HG03175 (cell line): ENCODE measurements at regions not wholly inside any gene's neighbourhood (a gene's known extent, or its start where the extent isn't known, plus 50 kb on each side); places are given as distances from the start of the nearest gene placed in this dataset.

ENCODE experiments used
- ATAC-seq: cut with Tn5 transposase; IDR thresholded peaks from one replicate; pipeline ENCODE4 v1.9.1; 2021; ENCODE audit warnings: mild to moderate bottlenecking, moderate library complexity; ENCODE audit not compliant: unreplicated experiment

DNA sequence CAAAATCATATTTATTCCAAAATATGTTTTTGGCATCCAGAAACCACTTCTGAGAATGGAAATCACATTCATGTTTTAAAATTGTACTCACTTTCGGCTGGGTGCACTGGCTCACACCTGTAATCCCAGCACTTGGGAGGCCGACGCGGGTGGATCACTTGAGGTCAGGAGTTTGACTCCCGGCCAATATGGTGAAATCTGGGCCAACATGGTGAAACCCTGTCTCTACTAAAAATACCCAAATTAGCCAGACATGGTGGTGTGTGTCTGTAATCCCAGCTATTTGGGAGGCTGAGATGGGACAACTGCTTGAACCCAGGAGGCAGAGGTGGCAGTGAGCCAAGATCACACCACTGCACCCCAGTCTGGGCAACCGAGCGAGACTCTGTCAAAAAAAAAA lies 580.7 kb downstream of the MAFB start:
- no peak for ATAC-seq

DNA sequence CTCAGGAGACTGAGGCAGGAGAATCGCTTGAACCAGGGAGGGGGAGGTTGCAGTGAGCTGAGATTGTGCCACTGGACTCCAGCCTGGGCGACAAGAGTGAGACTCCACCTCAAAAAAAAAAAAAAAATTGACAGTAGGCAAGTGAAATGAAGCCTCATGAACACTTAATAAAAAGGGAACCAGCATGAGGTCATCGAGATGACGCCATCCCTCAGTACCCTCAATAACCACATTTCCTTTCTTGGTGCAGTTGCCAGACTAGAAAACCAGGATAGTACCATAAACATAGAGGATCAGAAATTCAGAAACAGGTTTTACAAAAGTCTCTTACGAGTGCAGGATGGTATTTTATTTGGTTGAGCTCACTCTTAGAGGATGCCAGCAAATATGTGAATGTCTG lies 584.1 kb downstream of the MAFB start:
- no peak for ATAC-seq

DNA sequence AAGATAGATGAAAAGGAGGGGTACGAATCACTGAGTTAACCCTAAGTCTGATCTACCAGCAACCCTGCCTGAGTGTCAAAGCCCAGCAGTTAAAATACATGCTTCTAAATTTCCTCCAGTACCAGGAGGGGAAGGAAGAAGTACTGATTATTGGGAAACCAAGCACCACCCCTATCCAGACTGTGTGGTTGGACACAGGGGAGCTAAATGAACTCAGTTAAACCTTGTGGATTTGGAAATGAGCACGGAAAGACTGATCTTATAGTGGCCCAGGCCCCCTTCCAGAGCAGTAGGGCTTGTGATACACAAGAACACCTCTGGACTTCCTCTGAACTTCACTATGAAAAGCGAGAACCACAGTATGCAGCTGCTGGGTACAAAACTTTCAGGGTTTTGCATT lies 585.6 kb downstream of the MAFB start:
- ATAC-seq: no peak

DNA sequence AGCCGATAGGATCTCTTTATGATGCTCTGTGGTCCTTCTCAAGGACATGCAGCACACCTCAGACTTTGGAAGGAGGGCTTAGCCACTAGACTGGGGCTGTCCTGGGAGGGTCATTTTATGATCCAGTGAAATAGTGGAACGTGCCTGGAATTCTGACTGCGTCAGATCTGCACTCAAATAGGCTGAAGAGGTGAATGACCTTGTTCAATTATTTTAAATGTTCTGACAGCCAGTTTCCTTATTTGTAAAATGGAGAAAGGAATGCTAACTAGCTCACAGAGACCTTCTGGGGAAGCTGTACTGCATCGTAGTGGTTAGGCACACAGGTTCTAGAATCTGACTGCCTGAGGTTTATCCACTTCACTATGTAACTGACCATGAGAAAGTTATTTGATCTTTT lies 587.5 kb downstream of the MAFB start:
- no peak for ATAC-seq

DNA sequence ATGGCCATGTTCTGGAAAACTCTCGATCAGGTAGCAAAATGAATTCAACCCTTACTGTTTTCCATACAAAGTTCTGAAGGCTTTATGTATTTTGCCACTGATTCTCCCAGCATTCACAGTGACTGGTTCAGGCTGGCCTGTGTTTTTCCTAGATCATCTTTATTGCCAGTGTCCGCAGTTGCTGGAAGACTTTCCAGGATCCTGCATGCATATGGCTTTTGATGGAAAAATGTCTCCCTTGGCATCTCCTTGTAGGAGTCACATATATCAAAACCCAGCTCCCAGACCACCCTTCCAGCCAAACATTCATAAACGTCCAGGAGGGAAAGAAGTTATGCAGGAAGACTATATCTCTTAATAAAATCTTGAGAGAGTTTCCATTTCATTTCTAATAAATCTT lies 588.8 kb downstream of the MAFB start:
- ATAC-seq: no peak

DNA sequence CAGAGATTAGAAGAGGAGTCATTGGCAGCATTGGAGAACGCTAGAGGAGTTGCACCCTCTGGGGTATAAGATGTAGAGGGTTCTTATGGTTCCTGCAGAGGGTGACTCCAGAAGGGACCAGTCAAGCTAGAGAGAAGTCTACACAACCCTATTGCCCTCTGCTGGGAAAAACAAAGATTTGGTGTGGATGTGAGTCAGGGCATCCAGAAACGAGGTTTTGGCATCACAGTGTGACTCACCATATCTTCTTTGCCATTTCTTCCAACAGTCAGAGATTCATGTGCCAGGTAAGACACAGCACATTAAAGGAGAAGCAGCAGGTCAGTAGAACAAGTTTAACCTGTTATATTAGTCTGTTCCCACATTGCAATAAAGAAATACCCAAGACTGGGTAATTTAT lies 598.8 kb downstream of the MAFB start:
- no peak for ATAC-seq

DNA sequence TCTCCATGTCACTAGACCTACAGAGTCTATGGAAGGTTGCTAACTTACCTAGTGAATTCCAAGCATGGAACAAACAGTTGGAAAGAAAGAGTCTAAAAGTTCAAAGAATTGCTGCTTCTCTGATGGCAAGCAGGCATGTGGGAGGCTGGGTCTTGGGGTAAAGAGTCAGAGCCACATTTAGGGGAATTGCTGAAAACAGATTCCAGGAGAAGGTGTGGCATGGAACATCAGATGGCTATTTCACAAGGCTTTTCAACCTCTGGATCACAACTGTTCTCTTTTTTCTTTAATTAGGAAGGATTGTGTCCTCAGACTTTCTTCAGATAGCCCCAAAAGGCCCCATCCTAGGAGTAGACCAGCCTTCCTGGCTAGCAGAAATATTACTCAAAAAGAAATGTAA lies 601.5 kb downstream of the MAFB start:
- no peak for ATAC-seq

DNA sequence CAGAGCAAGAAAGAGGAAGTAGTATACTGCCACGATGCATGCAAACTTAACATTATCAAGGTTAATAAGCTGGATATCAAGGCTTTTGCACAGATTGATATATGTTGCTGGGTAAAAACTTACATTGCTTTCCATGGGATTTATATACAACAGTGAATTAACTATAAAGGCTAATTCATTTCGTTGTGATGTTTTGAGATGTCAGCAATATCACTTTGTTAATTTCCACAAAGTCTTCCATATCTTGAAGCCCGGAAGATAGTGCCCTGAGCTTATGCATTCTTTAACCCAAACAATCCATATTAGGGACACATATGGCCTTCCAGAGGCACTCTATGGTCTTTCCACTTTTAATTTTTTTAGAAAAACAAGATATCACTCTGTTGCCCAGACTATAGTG lies 603.5 kb downstream of the MAFB start:
- no peak for ATAC-seq

DNA sequence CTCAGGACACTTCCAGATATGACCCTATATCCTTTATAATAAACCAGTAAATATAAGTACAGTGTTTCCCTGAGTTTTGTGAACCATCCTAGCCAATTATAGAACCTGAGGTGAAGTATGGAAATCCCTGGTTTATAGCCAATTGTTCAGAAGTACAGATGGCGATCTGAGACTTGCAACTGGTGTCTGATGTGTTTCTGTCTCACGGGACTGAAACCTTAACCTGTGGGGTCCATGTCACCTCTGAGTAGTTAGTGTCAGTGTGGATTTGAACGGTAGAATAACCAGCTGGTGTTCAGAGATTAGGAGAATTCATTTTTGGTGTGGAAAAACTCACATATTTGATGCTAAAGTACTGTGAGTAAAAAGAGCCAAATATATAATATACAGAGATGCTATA lies 606.6 kb downstream of the MAFB start:
- no peak for ATAC-seq

DNA sequence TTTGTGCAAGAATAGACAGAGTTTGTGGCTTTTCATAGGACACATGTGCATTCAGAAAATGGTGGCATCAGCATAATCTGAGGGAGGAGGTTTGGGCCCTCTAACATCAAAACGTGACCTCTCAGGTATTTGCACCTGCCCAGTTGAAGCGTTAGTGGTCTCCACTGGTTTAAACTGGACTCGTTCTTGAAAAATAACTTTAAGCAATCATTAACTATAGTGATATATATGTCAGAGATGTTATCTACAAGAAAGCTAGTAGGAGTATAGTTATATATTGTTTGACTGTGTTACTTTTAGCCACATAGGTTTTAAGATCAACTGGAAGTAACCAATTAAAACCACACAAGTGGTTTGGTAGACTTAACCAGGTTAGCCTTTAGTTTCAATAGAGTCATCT lies 607.4 kb downstream of the MAFB start:
- ATAC-seq: no peak

DNA sequence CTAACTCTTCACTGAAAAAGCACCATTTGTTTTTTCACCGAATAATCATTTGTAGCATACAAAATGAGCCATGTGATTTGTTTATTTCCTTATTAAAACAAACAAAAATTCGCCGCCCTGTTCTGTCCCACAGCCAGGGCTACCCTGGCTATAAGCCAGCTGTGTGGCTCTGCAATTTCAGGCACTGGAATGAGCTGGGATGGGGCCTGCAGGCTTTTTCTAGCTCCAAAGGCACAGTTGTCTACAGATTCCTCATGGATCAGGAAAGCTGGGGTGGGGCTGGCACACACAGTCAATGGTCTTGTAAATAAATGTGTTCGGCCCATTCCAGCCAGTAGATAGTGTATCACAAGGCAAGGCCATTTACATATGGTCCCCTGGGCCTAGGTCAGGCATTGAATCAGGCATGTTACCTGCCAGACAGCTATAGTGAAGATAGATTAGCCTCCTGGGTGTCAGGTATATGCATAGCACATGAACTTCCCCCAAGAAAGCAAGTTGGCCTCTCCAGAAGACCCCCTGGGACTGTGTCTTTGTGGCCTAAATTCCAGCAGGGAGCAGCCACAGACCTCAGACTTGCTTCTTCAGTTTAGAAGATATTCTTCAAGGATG lies 608.9 kb downstream of the MAFB start:
- ATAC-seq: no peak

DNA sequence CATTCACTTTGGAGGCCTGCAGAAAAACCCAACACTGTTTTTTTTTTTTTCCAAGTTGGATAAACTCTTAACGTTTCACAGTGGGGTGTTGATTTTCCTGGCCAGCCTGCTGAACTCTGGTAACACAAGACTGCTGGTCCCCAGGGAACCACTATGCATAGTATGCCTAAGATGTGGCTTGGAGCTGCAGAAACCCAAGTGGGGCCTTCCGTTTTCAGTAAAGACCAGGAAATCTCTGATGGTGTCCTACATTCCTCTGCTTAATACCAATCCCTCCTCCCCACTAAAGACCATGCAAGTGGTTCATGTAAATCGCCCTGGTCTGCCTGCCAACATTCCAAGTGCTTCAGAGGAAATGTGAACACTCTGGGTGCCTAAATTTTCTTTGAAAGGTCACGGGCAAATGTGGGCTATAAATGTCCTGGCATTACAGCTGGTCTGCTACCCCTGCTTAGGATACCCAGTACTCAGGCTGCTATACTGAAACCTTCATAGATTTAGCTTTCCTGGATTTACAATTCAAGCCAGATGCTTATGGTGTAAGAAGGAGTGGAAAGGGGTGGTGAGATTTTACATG lies 615.4 kb downstream of the MAFB start:
- no peak for ATAC-seq

DNA sequence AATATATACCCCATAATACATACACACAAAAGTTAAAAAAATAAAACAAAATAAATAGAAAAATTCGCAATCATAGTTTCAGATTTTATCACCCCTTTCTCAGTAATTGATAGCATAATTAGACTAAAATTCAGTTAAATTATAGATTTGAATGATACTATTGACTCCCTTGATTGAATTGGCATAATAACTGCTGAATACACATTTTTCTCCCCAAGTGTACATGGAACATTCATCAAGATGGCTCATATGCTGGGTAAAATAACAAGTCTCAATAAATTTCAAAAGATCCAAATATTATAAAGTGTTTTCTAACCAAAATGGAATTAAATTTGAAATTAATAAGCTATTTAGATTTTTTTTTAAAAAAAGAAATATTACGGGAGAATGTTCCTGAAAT lies 616.1 kb downstream of the MAFB start:
- ATAC-seq: no peak

DNA sequence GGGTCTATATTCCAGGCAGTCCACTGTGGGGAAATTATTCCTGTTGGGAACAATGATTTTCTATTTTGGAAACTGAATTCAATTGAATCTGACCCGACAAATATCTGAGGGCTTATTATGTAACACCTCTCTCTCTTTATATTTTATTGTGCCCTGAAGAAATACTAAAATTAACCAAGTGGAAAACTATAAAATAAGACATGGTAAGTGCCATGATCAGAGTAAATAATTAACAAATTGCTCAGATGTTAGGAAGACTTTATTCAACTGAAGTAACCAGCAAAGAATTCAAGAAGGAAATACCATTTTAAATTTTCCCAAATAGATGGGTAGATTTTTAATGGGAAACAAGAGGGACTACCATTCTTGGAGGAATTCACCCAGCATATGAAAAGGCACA lies 632.9 kb downstream of the MAFB start:
- ATAC-seq: no peak

DNA sequence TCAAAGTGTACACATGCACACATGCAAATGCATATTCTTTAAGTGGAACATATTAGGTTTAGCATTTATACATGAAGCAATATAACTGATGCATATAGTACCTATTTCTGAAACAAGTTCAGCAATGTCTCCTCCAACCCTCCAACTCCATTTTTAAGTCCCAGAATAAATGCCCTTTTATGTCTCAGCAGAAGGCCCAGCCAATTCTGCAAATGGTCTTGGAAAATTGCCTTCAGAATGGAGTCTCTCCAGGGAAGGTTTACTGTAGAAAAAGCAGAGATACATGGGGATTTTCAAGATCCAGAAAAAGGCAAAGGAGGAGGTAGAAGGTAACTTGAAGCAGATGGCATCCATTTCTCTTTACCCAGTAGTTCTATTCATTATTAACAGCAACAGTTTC lies 633.3 kb downstream of the MAFB start:
- ATAC-seq: no peak

DNA sequence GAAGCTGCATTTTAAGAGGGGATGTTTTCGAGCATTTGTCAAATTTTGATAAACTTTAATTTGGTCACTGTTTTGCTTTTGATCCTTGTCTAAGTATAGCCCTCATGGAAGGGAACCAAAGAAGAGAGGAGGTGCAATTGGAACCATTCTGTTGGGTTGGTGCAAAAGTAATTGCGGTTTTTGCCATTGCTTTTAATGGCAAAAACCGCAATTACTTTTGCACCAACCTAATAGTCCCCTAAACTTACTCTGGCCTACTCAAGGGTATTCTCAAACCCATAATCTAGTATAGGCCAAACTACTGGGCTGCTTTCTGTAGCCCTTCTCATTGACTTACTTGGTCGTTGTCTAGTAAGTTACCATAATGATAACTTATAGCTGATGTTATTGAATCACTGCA lies 634.7 kb downstream of the MAFB start:
- no peak for ATAC-seq

DNA sequence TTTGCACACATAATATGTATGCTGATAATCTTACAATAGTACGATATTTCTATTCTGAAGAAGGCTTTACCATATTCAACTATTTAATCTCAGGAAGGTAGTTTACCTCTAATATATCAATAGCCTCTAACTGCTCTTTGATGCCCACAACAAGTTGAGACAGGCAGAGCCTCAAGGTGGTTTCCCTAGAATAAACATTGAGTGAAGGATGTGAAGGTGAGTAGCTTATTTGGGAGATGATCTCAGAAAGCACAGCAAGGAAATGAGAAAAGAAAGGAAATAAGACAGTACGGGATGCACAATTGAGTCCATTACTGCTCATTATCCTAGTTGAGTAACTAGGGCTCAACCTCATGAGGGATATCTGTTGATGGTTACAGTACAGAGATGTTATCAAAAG lies 638.4 kb downstream of the MAFB start:
- ATAC-seq: no peak

DNA sequence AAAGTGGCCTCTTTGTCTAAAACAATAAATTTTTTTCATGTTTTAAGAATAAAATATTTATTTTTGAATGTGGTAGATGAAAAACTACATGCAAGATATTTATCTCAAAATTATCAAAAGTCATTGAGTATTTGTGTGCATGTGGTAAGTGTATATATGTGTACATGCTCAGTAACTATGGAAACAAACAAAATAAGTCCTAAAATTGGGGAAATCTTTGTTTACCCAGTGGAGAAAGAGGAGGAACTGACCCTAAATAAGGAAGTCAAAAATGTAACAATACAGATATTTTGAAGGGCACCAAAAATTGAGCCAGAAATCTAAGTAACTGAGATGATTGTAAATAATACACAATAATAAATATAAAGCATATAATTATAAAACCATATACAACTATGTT lies 639.2 kb downstream of the MAFB start:
- no peak for ATAC-seq

DNA sequence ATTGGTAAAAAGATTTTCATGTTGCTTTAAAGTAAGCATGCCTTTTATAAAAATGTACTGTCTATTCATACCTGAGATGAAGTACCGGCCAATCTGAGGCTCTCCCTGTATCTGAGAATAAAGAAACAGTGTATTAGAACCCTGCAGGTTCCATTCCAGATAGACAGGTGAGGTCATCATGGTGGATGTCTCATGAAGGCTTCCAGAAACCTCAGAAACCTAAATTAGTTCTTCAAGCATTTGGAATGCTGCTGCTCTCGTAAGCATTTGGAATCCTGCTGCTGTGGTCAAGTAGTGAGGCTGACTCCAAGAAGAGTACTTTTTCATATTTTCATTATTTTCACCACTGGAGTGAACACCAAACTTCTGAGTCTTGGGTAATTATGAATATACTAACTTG lies 642.3 kb downstream of the MAFB start:
- no peak for ATAC-seq

DNA sequence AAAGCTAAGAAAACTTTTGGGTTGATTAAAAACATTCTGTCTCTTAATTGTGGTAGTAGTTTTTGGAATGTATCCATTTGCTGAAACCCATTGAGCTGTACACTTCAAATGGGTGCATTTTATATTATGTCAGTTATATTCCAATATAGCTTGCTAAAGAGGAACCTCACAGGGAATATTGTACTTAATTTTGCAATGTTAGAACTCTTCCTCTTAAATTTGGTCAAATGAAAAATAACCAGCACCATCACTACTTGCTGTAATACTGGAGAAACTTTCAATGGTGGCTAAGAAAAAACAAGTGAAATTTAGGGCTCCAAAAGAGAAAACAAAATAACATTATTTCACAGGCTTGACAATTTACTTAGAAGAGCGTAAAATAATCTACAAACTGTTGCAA lies 651.5 kb downstream of the MAFB start:
- no peak for ATAC-seq

DNA sequence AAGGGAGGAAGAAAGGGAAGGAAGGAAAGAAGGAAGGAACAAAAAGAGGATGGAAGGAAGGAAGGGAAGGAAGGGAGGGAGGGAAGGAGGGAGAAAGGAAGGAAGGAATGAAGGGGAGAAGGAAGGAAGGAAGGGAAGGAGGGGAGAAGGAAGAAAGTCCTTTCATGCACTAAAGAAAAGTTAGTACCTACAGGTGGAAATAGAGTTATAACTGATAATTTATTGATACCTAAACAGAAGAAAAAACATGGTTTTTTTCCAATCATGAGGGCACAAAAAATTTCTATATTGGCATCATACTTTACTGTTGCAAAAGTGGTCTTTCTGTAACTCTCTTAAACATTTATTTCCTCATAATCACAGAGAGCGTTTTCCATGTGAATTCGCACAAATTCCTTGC lies 659.4 kb downstream of the MAFB start:
- no peak for ATAC-seq

DNA sequence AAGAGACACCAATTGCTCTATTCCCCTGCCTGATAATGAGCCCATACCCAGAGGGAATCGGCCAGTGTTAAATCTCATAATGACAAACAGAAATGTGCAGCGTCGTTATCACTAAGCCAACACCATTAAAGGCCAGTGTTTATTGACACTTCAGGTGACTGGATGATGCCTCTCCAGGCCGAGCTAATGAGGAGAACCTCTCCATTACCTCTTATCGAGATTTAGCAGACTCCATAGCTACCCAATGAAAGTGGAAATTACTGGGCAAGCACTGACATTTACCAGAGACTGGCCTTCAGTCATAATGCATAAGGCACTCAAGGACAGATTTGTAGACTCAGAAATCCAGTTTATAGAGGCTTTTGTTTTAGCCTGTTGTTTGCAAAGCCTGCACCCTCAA lies 669.5 kb downstream of the MAFB start:
- no peak for ATAC-seq

DNA sequence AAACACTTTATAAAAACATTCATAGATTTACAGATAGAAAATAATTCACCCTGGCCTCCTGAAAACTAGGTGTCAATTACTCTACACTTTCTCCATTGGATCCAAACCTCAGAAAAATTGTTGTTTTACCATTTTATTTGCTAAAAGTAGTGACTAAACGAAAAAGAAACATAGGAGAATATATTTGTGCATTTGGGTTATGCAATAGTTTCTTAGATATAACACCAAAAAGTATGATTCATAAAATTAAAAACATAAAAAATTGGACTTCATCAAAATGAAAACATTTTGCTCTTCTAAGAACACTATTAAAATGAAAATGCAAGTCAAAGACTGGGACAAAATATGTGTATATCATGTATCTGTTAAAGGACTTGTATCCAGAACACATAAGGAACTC lies 671.3 kb downstream of the MAFB start:
- ATAC-seq: no peak
